GM18858 (cell line): ENCODE measurements at regions not wholly inside any gene's neighbourhood (a gene's known extent, or its start where the extent isn't known, plus 50 kb on each side); places are given as distances from the start of the nearest gene placed in this dataset.
"Not testable (repeated sequence)": the region's sequence is repeated elsewhere in the genome, so short reads cannot be mapped to it uniquely, and the experiment has no call there.

Source experiments
- ATAC-seq: cut with Tn5 transposase; IDR thresholded peaks from one replicate; pipeline ENCODE4 v1.9.1; 2021; ENCODE audit not compliant: unreplicated experiment

DNA sequence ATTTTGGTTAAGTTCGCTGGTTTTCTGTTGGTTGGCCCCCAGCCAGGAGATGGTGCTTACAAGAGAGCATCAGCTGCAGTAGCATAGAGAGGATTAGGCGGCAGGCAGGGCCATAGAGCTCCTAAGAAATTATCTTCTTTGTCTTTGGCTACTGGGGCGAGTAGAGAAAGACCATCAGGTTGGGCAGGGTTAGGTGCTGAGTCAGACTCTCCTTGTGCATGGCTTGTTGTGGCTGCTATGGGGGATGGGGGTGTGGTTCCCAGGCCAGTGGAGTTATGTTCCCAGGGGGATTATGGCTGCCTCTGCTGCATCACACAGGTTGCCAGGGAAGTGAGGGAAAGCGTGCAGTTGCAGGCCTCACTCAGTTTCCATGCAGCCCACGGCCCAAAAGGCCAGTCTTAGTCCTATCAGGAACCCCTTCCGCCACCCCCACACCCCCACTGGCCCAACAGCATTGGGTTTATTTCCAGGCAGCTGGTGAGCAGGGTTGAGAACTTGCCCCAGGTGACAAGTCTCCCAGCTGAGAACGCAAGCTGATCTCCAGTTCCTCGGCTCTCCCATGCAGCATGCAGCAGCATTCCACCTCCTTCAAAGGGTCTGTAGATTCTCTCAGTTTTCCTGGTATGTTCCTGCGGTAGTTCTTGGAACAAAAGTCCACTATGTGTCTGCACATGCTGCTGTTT is 243.7 kb downstream of the UTRN start:
- ATAC-seq = no peak

DNA sequence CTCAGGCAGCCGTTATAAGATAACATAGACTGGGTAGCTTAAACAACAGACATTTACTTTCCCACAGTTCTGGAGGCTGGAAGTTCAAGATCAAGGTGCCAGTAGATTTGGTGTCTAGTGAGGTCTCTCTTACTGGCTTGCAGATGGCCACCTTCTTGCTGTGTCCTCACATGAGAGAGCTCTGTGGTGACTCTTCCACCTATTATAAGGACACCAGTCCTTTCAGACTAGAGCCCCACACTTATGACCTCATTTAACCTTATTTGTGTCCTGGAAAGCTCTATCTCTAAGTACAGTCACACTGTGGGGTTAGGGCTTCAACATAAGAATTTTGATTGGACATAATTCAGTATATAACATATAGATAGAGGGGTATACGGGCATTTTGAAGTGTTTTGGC is 245.0 kb downstream of the UTRN start:
- no peak for ATAC-seq

DNA sequence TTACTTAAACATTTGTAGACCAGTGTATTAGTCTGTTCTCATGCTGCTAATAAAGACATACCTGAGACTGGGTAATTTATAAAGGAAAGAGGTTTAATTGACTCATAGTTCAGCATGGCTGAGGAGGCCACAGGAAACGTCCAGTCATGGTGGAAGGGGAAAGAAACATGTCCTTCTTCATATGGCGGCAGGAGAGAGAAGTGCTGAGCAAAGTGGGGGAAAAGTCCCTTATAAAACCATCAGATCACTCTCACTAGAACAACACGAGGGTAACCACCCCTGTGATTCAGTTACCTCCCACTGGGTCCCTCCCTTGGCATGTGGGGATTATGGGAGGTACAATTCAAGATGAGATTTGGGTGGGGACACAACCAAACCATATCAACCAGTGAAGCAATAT is 247.1 kb downstream of the UTRN start:
- not testable (repeated sequence) for ATAC-seq

DNA sequence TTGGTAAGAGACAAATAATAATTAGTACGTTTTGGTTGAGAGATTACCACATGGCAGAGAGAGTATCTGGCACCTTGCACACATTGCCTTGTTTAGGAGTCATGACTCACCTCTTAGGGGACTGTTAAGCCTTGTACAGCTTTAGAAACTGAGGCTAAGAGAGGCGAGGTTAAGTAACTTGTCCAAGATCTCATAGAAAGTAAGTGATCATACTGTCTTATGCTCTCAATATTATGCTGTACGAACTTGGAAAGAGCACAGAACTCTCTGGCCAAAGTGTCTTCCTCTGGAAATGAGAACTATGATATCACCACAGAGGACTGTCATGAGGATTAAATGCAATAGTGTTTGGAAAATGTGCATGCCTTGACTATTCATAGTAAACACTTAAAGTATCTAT is 249.0 kb downstream of the UTRN start:
- no peak for ATAC-seq

DNA sequence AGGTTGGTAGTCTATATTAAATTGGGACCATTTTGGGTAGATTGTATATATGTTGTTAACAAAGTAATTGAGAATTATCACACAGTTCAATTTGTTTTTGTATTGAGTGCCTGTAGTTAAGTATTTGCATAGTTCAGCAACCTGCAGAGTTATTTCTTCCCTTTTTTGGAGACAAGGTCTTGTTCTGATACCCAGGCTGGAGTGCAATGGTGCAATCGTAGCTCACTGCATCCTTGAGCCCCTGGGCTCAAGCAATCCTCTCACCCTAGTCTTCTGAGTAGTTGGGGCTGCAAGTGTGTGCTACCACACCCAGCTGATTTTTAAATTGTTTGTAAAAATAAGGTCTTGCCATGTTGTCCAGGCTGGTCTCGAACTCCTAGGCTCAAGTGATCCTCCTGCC is 250.5 kb downstream of the UTRN start:
- ATAC-seq = no peak

DNA sequence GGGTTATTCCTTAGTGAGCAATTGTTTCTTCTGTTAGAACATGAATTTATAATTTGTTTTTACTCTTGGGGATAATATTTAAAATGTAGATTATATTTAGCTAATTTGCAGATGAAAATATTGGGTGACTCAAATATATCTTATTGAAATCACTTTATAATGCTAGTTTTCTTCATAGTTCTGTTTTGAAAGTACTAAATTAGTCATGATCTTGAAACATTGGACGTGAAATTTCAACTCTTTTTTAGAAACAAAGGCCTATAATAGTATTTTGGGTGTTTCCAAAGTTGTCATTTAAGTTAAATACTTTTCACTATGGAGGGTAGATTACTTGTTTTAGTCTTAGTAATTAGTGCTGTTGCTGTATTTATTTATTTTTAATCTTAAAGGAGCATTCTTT is 250.9 kb downstream of the UTRN start:
- no peak for ATAC-seq

DNA sequence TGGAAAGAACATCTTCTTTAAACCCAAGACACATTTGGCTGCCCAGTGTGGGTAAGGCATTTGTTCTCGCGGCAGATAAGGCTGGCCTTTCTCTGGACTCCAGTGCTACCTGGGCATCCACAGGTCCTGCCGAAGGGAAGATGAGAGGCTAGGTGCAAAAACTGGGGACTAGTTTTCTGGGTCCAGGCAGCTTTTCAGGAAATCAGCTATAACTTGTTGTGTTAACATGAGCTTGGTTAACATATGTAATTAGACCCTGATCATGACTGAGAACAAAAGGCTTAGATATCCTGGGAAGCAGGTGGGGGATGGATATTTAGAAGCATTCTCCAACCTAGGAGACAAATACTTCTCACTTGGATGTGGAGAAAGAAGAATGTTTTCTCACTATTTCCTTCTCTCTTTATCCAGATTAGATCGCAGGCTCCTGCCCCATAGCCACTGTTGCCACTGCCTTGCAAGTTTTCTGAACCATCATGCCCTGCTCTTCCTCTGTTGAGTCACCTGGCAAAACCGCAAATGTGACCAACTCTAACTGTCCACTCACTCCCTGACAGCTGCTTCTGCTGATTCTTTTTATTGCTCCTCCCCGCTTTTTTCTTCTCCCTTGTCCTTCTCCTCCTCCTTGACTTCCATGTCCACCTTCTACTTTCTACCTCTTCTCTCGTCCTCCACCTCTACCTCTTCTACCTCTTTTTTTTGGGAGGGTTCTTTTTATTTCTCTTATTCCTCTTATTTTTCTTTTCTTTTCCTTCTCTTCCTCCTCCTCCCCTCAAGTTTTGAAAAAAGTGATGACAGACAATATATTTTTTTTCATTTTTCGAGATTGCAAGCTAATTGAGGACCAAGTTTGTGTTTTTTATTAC is 258.1 kb downstream of the UTRN start:
- ATAC-seq = no peak

DNA sequence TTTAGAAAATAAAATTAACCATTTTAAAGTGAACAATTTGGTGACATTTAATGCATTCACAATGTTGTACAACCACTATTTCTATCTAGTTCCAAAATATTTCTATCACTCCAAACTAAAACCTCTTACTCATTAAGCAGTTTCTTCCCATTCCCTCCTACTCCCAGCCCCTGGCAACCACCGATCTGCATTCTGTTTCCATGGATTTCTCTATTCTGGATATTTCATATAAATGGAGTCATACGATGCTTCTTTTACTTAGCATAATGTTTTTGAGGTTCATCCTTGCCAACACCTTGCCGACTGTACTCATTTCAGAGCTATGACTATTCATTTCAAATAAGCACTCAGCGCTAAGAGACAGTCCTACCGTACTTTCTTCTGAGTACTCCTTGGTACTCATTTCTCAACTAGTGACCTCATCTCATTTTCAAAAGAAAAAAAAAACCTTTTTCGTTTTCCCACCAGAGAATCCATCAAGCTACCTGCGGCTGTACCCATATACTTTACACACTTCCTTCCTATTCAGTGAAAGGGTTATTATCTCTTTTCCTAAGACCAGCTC is 259.2 kb downstream of the UTRN start:
- no peak for ATAC-seq

DNA sequence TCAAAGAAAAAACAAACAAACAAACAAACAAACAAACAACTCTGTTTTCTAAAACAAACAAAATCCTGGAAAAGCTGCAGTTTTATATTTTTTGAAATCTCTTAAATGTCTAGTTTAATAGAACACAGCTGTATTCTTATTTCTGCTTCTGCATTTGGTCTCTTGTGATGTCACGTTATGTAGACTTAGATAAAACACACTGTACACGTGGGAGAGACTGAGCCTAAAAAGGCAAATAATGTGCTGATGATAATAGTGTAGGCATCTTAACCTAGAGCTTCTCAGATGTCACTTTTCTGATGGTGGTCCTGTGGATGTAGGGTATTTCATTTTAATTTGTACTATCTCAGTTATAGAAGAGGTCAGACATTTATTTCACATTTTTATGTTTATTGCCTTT is 261.7 kb downstream of the UTRN start:
- no peak for ATAC-seq

DNA sequence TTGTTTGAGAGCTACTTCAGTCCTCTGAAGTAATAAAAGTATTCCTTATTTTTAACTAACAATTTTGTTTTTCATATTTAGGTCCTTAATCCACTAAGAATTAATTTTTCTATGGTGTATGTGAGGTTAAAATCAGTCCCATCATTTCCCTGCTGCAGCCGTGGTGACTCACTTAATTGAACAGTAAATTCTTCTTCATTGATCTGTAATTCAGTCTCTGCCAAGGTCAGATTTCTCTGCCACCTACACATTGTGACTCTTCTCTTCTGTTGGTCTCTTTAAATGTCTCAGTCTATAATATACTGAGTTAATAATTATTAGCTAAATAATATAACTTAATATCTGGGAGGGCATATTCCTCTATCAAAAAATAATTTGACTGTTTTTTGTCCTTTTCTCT is 262.3 kb downstream of the UTRN start:
- ATAC-seq = no peak

DNA sequence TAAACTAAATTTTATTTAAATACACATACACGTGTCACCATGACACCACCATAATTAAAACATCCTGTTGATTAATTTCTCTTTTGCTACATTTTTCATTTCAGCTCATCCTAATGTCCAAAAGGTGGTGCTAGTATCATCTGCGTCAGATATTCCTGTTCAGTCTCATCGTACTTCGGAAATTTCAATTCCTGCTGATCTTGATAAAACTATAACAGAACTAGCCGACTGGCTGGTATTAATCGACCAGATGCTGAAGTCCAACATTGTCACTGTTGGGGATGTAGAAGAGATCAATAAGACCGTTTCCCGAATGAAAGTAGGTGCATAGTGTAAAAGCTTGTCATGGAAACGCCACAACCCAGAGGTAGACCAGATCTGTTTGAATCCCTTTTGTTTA is 263.4 kb downstream of the UTRN start:
- ATAC-seq = no peak

DNA sequence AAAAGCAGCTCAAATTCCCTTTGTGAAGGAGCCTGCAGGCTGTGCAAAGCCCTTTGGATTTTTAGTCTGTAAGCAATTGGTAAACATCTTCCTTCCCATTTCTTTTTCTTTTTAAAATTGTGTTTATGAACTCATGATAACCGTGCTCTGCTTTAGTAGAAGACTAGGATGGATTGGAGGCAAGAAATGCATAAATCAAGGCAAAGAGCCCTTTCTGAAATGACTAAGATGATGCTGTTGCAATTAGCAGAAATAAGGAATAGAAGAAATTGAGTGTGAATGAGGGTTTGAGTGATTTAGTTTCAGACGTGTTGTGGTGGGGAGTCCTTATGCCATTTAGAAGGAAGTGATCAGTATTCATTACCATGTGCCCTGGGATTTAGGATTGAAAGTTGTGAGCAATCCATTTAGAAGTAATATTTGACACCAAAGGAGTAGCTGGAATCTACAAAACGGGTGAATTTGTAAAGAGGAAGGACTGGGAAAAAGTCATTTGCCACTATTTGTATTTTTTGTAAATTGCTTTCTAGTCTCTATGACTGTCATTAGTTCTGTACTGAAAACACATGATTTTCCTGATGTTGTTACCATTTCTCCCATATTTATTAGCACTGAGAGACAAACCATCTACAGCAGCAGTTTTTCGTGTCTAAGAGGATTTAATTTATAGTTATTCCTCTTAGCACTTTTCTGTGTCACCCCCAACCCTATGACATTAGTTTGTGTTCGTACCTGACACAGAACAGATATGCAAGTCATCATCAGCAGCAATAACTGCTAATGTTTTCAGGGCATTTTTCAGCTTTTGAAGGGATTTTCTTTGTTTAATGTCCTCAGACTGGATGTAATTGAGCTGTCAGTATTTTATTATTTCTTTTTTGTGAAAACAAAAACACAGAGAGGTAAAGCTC is 265.0 kb downstream of the UTRN start:
- ATAC-seq = no peak

DNA sequence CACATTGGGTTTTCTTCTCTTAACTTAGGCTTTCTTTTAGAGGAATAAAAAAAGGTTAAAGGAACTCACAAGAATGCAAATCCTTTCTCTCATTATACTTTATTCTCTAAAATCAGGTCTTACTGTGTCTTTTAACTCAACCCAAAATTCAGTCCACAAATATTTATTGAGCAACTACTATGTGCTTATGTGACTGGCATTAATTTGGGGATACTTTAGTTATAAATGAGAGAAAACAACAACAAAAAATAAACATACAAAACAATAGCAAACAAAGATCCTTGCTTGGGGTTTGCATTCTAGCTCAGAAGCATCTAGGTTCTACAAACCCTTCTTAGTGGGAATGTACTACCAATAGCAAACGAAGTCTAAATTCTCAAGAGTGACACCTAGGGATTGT is 266.2 kb downstream of the UTRN start:
- ATAC-seq = no peak

DNA sequence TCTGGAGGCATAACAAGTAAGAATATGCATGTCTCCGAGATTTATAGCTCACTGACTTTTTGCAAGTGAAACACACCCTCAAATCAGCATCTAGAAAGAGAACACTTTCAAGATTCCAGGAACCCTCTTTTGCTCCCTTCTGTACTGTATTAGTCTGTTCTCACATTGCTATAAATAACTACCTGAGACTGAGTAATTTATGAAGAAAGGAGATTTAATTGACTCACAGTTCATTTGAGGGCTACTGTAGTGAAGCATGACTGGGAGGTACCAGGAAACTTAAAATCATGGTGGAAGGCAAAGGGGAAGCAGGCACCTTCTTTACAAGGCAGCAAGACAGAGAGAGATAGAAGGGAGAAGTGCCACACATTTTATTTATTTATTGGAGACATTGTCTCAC is 269.9 kb downstream of the UTRN start:
- no peak for ATAC-seq

DNA sequence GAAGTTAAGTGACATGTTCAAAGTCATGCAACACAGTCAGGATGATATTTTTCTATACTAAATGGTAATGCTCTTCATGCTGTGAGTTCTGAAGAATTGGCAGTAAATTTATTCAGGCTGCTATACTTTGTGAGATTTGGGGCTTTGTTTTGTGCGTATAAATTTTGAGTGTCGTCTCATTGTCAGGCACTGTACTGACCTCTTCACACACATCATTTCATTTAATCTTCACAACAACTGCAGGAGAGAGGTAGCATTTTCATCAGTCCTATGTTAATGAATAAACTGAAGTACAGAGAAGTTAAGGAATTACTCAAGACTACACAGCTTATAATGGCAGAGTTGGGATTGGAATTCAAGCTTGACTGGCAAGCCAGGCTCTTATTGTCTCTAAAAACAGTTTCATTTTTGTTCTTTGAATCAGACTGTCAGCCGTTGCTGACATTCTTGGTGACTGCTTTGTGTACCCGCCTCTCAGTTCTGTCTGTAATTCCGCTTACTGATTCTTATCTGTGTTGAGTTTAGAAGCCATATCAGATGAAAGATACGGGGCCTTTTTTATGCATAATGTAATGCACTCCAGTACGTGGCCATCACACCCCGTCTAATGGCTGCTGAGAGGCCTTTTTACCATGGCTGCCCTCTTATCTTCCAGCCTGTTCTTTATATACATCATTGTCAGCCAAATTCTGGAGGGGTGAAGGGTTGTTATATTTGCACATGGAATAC is 274.9 kb downstream of the UTRN start:
- no peak for ATAC-seq

DNA sequence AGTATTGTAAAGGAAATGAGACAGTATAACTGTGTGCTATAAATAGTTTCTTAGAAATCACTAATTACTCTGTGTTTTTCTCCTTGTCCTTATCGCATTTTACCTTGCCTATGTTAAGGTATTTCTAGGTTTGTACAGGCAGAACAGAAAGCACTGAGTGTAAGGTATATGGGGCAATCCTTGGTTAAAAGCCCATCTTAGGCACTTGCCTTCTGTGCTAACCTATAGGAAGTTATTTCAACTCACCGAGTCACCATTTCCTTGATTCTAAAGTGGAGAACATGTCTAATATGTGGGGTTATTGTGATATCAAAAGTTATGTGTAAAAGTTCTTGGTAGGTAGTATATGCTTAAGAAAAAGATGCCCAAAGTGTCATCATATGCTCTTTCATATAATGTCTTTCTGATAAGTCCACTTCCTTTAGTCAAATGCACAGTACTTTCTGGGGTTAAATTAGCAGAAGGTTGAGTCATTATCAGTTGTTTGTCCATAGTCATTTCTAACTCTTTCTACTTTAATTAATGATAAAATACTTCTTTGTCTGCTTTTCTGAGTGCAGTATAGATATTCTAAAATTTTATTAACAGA is 276.4 kb downstream of the UTRN start:
- no peak for ATAC-seq

DNA sequence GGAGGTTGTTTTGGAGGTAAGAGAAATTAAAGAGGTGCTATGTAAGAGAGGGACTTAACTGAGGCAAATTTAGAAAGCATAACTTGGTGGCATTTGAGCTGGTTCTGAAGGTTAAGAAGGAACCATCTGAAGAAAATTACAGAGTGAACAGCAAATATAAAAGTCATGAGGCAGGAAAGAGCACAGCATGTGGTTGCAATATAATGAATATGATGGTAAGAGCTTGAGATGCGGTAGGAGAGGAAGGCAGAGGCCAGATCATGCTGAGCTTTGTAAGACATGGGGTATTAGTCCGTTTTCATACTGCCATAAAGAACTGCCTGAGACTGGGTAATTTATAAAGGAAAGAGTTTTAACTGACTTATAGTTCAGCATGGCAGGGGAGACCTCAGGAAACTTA is 279.1 kb downstream of the UTRN start:
- no peak for ATAC-seq

DNA sequence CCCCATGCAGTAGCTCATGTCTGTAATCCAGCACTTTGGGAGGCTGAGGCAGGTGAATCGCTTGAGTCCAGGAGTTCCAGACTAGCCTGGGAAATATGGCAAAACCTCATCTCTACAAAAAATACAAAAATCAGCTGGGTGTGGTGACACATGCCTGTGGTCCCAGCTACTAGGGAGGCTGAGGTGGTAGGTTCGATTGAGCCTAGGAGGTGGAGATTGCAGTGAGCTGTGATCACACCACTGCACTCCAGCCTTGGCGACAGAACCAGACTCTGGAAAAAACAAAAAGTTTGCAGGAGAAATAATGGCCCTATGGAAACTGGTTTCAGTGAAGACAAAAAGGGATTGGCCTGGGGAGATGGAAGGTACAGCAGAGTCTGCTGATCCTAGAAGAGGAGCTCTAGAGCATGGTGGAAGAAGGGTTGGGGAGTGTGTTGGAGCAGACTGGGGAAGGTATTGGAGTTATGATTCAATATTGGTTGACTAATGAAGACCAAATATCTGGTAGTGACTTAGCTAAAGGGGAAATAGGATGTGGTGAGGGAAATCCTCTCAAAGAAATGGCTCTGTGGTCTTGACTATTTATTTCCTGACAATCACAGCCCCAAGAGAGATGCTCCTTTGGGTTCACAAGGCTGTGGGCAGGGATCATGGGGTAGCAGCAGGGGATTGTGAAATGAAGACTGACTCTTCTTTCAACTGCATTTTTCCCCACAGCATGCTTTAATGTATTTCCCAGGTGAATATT is 281.9 kb downstream of the UTRN start:
- ATAC-seq = no peak

DNA sequence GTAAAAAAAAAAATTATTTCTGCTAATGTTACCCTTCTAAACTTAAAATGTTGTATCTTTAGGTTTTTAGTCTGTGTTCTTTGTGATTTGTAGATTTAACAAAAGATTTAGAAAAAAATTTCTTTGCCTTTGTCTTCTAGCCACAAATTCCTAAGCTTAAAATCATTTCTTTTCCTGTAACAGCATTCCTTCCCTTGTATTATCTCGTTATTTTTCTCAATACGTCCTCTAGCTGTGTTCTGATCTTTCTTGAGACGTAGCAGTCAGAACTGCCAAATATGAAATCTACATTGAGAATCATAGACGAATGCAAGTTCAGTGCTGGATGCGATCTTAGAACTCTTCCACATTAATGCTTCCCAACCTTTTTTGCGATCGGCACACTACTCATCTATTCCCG is 283.1 kb downstream of the UTRN start:
- ATAC-seq = no peak

DNA sequence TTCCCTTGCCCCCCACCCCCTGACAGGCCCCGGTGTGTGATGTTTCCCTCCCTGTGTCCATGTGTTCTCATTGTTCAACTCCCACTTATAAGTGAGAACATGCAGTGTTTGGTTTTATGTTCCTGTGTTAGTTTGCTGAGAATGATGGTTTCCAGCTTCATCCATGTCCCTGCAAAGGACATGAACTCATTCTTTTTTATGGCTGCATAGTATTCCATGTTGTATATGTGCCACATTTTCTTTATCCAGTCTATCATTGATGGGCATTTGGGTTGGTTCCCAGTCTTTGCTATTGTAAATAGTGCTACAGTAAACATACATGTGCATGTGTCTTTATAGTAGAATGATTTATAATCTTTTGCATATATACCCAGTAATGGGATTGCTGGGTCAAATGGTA is 287.4 kb downstream of the UTRN start:
- ATAC-seq = not testable (repeated sequence)
